Kidney epithelial cell (primary cell): ENCODE measurements at regions not wholly inside any gene's neighbourhood (a gene's known extent, or its start where the extent isn't known, plus 50 kb on each side); places are given as distances from the start of the nearest gene placed in this dataset.

Source experiments
- DNase-seq: peaks from one replicate; pipeline ENCODE4 v3.0.0-alpha.2; 2010; ENCODE audit warnings: low read depth
- H3K27me3 ChIP-seq: 2 replicates; pipeline ENCODE4 v1.6.0; 2011; ENCODE audit warnings: low read length; ENCODE audit not compliant: control insufficient read depth, insufficient read depth
- H3K36me3 ChIP-seq: 2 replicates; pipeline ENCODE4 v1.5.1; 2011; ENCODE audit warnings: low read length; ENCODE audit not compliant: control insufficient read depth, insufficient read depth
- H3K4me3 ChIP-seq: 2 replicates; pipeline ENCODE4 v1.5.1; 2011; ENCODE audit warnings: low read depth, mild to moderate bottlenecking, control low read depth, low read length
- TF ChIP-seq, protein P1 (sequence below): IDR thresholded peaks from 2 replicates; pipeline ENCODE4 v1.5.1; 2011; ENCODE audit warnings: mild to moderate bottlenecking, moderate library complexity, low read length, control low read depth, inconsistent platforms; ENCODE audit not compliant: insufficient read depth, poor library complexity, severe bottlenecking

DNA sequence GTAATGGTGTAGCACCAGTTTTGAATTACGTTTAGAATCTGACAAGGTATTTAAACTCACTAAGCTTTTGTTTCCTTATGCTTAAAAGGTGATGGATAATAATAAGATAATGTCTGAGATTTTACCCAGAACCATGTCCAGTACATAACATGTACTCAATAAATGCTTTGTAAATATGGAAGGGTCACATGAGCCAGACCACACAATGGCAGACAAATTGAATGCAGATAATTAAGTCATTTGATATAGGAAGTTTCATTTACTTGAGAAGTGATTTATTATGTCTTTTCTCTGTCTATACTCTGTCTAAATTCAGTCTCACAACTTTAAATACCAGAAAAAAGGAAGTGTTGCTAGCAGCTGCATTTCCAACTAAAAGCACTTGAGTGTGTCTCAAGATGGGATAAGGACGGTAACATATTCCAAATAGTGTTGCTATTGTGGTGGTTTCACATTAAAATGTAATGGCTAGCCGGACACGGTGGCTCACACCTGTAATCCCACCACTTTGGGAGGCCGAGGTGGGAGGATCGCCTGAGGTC, 52.5 kb upstream of the DHX40 start:
- Histone ChIP-seq H3K36me3 (no peaks in the 10 kb centered on the region), H3K4me3 (no peak overlapping the region), H3K27me3 (no peaks in the 10 kb centered on the region)
- TF ChIP-seq, protein P1, sequence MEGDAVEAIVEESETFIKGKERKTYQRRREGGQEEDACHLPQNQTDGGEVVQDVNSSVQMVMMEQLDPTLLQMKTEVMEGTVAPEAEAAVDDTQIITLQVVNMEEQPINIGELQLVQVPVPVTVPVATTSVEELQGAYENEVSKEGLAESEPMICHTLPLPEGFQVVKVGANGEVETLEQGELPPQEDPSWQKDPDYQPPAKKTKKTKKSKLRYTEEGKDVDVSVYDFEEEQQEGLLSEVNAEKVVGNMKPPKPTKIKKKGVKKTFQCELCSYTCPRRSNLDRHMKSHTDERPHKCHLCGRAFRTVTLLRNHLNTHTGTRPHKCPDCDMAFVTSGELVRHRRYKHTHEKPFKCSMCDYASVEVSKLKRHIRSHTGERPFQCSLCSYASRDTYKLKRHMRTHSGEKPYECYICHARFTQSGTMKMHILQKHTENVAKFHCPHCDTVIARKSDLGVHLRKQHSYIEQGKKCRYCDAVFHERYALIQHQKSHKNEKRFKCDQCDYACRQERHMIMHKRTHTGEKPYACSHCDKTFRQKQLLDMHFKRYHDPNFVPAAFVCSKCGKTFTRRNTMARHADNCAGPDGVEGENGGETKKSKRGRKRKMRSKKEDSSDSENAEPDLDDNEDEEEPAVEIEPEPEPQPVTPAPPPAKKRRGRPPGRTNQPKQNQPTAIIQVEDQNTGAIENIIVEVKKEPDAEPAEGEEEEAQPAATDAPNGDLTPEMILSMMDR, result no peak
- DNase-seq, result no peak

DNA sequence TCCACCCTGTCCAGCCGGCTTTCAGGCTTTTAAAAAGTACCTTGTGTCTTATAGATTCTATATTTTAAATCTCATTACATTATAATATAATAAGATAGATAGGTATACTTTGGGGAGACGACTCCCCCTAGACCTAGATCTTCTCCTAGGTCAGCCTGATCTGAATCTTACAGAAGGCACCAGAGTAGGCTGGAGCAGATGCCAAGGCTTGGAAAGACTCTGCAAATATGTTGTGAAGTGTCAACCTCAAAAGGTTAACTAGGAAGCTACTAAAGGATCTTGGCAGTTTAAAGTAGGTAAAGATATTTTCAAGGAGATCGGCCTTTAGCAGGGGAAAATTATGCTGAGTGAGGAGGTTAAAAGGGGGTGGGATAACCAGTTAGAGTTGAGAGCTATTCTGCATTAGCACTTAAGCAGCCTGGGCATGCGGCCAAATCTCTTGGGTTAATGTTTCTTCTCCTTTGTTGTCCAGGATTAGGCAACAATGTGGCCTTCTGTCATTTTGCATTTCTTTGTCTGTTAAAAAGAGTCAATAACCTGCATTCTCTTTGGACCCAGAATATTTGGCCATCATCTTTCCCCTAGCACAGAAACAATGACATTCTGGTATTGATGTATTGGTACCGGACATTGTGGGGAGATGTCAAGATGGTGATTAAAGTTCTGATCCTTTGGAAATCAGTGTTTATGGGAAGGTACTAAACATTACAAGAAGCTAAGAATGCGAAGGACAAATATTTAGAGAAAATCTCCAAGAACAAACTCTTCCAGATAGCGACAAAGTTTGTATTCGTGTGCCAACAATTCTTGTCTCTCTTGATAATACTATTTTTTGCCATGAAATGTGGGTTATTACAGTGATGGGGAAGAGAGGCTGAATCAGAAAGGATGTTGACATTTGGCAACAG, 51.2 kb upstream of the DHX40 start:
- Histone ChIP-seq H3K27me3 (no peaks in the 10 kb centered on the region), H3K36me3 (no peaks in the 10 kb centered on the region), H3K4me3 (no peak overlapping the region)
- TF ChIP-seq, protein P1, result no peak
- peak; percentile 85 for DNase-seq
